ENCODE measurements at regions not wholly inside any gene's neighbourhood (a gene's known extent, or its start where the extent isn't known, plus 50 kb on each side); places are given as distances from the start of the nearest gene placed in this dataset.
A peak's percentile ranks its signal among the peaks of the same experiment; 100 is the strongest.

DNA sequence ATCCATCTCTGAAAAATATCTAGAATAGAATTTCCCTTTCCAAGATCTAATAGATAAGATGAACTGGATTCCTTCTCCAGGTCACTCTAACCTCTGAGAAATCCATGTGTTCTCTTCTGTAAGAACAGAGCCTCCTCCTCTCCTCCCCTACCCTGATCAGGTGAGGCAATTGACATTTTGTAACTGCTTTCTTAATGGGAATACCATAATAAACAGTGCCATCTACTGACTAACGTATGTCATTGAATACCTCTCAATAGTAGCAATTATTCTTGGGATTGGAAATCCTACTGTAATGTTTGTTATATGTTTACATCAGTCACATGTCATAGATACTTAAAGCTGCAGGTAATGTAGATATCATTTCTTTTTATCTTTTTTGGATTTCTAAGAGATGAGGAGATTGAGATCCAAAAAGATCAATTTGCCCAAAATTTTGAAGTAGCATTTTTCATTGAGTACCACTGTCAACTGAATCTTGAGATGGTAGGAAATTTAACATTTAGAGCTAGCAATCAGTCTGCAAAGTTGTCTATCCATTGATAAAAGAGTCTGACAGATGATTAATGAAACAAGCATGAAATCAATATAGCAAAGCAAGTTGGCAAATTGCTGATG is 365.8 kb upstream of the HSF2 start:
- H3K36me3 ChIP-seq (ENCODE audit: control insufficient read depth, insufficient read depth, low read length), result no peaks in the 10 kb centered on the region
- no peak overlapping the region for H3K27ac ChIP-seq (ENCODE audit: low read length)
- in situ Hi-C loops (cut with HindIII; ENCODE audit: low pct_unique_long_range_greater_than_20kb, low sequenced_read_pairs), result no loop called here
- no TSS peak for BruUV-seq (replicated peaks)
- ChIA-PET CTCF (interaction anchor here (0.8 kb wide), 1 partner anchor 14 kb away, joined by 3 read pairs; no protein-coding TSS in a partner anchor), POLR2A (no interaction called here)
- TF ChIP-seq SIN3A (IDR thresholded peaks at IDR 0.05; ENCODE audit: borderline replicate concordance, insufficient read depth, low read depth, low read length), result no peak
- TF ChIP-seq, protein P1, sequence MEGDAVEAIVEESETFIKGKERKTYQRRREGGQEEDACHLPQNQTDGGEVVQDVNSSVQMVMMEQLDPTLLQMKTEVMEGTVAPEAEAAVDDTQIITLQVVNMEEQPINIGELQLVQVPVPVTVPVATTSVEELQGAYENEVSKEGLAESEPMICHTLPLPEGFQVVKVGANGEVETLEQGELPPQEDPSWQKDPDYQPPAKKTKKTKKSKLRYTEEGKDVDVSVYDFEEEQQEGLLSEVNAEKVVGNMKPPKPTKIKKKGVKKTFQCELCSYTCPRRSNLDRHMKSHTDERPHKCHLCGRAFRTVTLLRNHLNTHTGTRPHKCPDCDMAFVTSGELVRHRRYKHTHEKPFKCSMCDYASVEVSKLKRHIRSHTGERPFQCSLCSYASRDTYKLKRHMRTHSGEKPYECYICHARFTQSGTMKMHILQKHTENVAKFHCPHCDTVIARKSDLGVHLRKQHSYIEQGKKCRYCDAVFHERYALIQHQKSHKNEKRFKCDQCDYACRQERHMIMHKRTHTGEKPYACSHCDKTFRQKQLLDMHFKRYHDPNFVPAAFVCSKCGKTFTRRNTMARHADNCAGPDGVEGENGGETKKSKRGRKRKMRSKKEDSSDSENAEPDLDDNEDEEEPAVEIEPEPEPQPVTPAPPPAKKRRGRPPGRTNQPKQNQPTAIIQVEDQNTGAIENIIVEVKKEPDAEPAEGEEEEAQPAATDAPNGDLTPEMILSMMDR (IDR thresholded peaks at IDR 0.05), result peak; percentile 67; the same call in 1 of the 2 replicates
- TF ChIP-seq, protein P2, sequence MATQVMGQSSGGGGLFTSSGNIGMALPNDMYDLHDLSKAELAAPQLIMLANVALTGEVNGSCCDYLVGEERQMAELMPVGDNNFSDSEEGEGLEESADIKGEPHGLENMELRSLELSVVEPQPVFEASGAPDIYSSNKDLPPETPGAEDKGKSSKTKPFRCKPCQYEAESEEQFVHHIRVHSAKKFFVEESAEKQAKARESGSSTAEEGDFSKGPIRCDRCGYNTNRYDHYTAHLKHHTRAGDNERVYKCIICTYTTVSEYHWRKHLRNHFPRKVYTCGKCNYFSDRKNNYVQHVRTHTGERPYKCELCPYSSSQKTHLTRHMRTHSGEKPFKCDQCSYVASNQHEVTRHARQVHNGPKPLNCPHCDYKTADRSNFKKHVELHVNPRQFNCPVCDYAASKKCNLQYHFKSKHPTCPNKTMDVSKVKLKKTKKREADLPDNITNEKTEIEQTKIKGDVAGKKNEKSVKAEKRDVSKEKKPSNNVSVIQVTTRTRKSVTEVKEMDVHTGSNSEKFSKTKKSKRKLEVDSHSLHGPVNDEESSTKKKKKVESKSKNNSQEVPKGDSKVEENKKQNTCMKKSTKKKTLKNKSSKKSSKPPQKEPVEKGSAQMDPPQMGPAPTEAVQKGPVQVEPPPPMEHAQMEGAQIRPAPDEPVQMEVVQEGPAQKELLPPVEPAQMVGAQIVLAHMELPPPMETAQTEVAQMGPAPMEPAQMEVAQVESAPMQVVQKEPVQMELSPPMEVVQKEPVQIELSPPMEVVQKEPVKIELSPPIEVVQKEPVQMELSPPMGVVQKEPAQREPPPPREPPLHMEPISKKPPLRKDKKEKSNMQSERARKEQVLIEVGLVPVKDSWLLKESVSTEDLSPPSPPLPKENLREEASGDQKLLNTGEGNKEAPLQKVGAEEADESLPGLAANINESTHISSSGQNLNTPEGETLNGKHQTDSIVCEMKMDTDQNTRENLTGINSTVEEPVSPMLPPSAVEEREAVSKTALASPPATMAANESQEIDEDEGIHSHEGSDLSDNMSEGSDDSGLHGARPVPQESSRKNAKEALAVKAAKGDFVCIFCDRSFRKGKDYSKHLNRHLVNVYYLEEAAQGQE (IDR thresholded peaks at IDR 0.05; ENCODE audit: insufficient read depth in 1 of 2, low read depth in 2 of 2, low read length in 1 of 2), result no peak
- H3K9me3 ChIP-seq (ENCODE audit: control insufficient read depth, insufficient read depth, low read depth, low read length), result no peaks in the 10 kb centered on the region
- H3K4me1 ChIP-seq (ENCODE audit: control insufficient read depth, insufficient read depth, low read length), result no peaks in the 10 kb centered on the region
- DNase-seq (ENCODE audit: low read depth, low spot score) (peak; percentile 60), ATAC-seq (peak; percentile 89)
- H3K4me3 ChIP-seq (ENCODE audit: low read depth in 2 of 2, low read length in 2 of 2), result no peak overlapping the region
- intact Hi-C loops (cut with micrococcal nuclease; ENCODE audit: unreplicated experiment), result loop anchor here (2.0 kb wide), 1 partner anchor 603 kb away; no protein-coding TSS in a partner anchor
- H3K27me3 ChIP-seq (ENCODE audit: control insufficient read depth, insufficient read depth, low read length), result no peaks in the 10 kb centered on the region

DNA sequence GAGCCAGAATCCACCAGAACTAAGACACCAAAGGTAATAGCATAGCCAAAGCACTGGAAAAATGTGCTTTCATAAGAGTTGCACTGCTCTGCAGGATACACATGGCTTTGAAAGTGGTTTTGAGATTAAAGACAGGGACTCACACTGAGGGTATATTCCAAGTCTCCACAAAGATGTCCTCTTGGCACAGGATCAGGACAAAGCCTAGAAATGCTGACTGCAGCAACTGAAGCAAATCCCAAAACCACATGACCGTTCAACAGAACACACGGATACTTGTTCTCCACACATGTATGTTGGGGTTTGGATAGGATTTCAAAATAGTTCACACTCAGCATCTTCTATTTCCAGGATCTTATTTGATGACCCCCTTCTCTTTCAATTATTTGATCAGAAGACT is 364.3 kb upstream of the HSF2 start:
- intact Hi-C loops (cut with micrococcal nuclease; ENCODE audit: unreplicated experiment), result no loop called here
- BruUV-seq (replicated peaks), result no TSS peak
- no peak for DNase-seq (ENCODE audit: low read depth, low spot score)
- ChIA-PET POLR2A (no interaction called here), CTCF (no interaction called here)
- no peak for ATAC-seq
- H3K27ac ChIP-seq (ENCODE audit: low read length), result no peak overlapping the region
- no peaks in the 10 kb centered on the region for H3K27me3 ChIP-seq (ENCODE audit: control insufficient read depth, insufficient read depth, low read length)
- H3K9me3 ChIP-seq (ENCODE audit: control insufficient read depth, insufficient read depth, low read depth, low read length), result no peaks in the 10 kb centered on the region
- TF ChIP-seq TCF7L2 (IDR thresholded peaks at IDR 0.05; ENCODE audit: low read depth, low read length), result no peak
- no peak for TF ChIP-seq SIN3A (IDR thresholded peaks at IDR 0.05; ENCODE audit: borderline replicate concordance, insufficient read depth, low read depth, low read length)
- TF ChIP-seq, protein P2 (IDR thresholded peaks at IDR 0.05; ENCODE audit: insufficient read depth in 1 of 2, low read depth in 2 of 2, low read length in 1 of 2), result no peak
- TF ChIP-seq POLR2AphosphoS5 (IDR thresholded peaks at IDR 0.05; ENCODE audit: low read depth, low read length), result no peak
- TF ChIP-seq, protein P1 (IDR thresholded peaks at IDR 0.05), result no peak
- in situ Hi-C loops (cut with HindIII; ENCODE audit: low pct_unique_long_range_greater_than_20kb, low sequenced_read_pairs), result no loop called here
- H3K36me3 ChIP-seq (ENCODE audit: control insufficient read depth, insufficient read depth, low read length), result no peaks in the 10 kb centered on the region
- H3K4me1 ChIP-seq (ENCODE audit: control insufficient read depth, insufficient read depth, low read length), result no peaks in the 10 kb centered on the region
- no peak overlapping the region for H3K4me3 ChIP-seq (ENCODE audit: low read depth in 2 of 2, low read length in 2 of 2)

Data from Panc1 (cell line).